IPS DF 19.7 (cell line): ENCODE measurements at regions not wholly inside any gene's neighbourhood (a gene's known extent, or its start where the extent isn't known, plus 50 kb on each side); places are given as distances from the start of the nearest gene placed in this dataset.

Experiments
- DNase-seq: peaks from one replicate; pipeline ENCODE4 v3.0.0-alpha.2; 2013; ENCODE audit warnings: low read depth, low spot score

GRCh38 chr3:30354972-30355371, 251.4 kb upstream of the TGFBR2 start:
- no peak for DNase-seq

GRCh38 chr3:30355622-30356021, 250.8 kb upstream of the TGFBR2 start:
- no peak for DNase-seq

- no peak for DNase-seq
Observed at GRCh38 chr3:30356866-30357753, 249.3 kb upstream of the TGFBR2 start.

GRCh38 chr3:30357897-30358296, 248.5 kb upstream of the TGFBR2 start:
- DNase-seq: no peak

- DNase-seq: no peak
Observed at GRCh38 chr3:30358871-30359270, 247.5 kb upstream of the TGFBR2 start.

GRCh38 chr3:30368978-30369377, 237.4 kb upstream of the TGFBR2 start:
- no peak for DNase-seq

GRCh38 chr3:30370681-30371271, 235.6 kb upstream of the TGFBR2 start:
- no peak for DNase-seq

GRCh38 chr3:30372837-30373236, 233.6 kb upstream of the TGFBR2 start:
- no peak for DNase-seq

GRCh38 chr3:30384546-30385072, 221.8 kb upstream of the TGFBR2 start:
- DNase-seq: no peak

GRCh38 chr3:30393079-30393478, 213.3 kb upstream of the TGFBR2 start:
- no peak for DNase-seq

GRCh38 chr3:30397030-30397429, 209.4 kb upstream of the TGFBR2 start:
- DNase-seq: no peak

GRCh38 chr3:30399394-30400181, 206.8 kb upstream of the TGFBR2 start:
- no peak for DNase-seq

- no peak for DNase-seq
Observed at GRCh38 chr3:30400926-30401325, 205.5 kb upstream of the TGFBR2 start.

- DNase-seq: no peak
Observed at GRCh38 chr3:30401971-30402370, 204.4 kb upstream of the TGFBR2 start.

- no peak for DNase-seq
Observed at GRCh38 chr3:30407651-30408050, 198.8 kb upstream of the TGFBR2 start.

- no peak for DNase-seq
Observed at GRCh38 chr3:30408105-30408557, 198.3 kb upstream of the TGFBR2 start.

GRCh38 chr3:30418443-30418842, 188.0 kb upstream of the TGFBR2 start:
- no peak for DNase-seq

- no peak for DNase-seq
Observed at GRCh38 chr3:30421266-30421665, 185.1 kb upstream of the TGFBR2 start.

GRCh38 chr3:30426293-30426993, 180.0 kb upstream of the TGFBR2 start:
- no peak for DNase-seq

GRCh38 chr3:30428251-30428650, 178.2 kb upstream of the TGFBR2 start:
- no peak for DNase-seq

GRCh38 chr3:30435861-30436331, 170.5 kb upstream of the TGFBR2 start:
- no peak for DNase-seq
